GM21526 (cell line): ENCODE measurements at regions not wholly inside any gene's neighbourhood (a gene's known extent, or its start where the extent isn't known, plus 50 kb on each side); places are given as distances from the start of the nearest gene placed in this dataset.

Experiments used
- ATAC-seq: cut with Tn5 transposase; IDR thresholded peaks from one replicate; pipeline ENCODE4 v1.9.1; 2021; ENCODE audit warnings: moderate library complexity; ENCODE audit not compliant: unreplicated experiment, low FRiP score

- no peak for ATAC-seq
Observed at GRCh38 chr6:167730441-167730840, 96.3 kb upstream of the AFDN start.

GRCh38 chr6:167731216-167731615 lies 95.5 kb upstream of the AFDN start:
- ATAC-seq, result no peak

- no peak for ATAC-seq
Observed at GRCh38 chr6:167731731-167732422, 94.8 kb upstream of the AFDN start.

- no peak for ATAC-seq
Observed at GRCh38 chr6:167733740-167734661, 92.7 kb upstream of the AFDN start.

- no peak for ATAC-seq
Observed at GRCh38 chr6:167734662-167735083, 92.0 kb upstream of the AFDN start.

GRCh38 chr6:167735084-167735950 lies 91.4 kb upstream of the AFDN start:
- ATAC-seq, result no peak

GRCh38 chr6:167735951-167736288 lies 90.8 kb upstream of the AFDN start:
- ATAC-seq, result no peak

GRCh38 chr6:167736486-167737204 lies 90.1 kb upstream of the AFDN start:
- ATAC-seq, result no peak

GRCh38 chr6:167737205-167737830 lies 89.4 kb upstream of the AFDN start:
- no peak for ATAC-seq

GRCh38 chr6:167738386-167738785 lies 88.3 kb upstream of the AFDN start:
- ATAC-seq, result no peak

GRCh38 chr6:167739721-167740475 lies 86.8 kb upstream of the AFDN start:
- ATAC-seq, result no peak

- ATAC-seq, result no peak
Observed at GRCh38 chr6:167742719-167743303, 83.9 kb upstream of the AFDN start.

- no peak for ATAC-seq
Observed at GRCh38 chr6:167744681-167745669, 81.7 kb upstream of the AFDN start.

GRCh38 chr6:167745670-167746389 lies 80.9 kb upstream of the AFDN start:
- no peak for ATAC-seq

- no peak for ATAC-seq
Observed at GRCh38 chr6:167746390-167746907, 80.3 kb upstream of the AFDN start.

- no peak for ATAC-seq
Observed at GRCh38 chr6:167746975-167747374, 79.7 kb upstream of the AFDN start.

- ATAC-seq, result no peak
Observed at GRCh38 chr6:167747645-167748044, 79.1 kb upstream of the AFDN start.
